NT2/D1 (cell line): ENCODE measurements at regions not wholly inside any gene's neighbourhood (a gene's known extent, or its start where the extent isn't known, plus 50 kb on each side); places are given as distances from the start of the nearest gene placed in this dataset.

Source experiments
- SUZ12 ChIP-seq: IDR thresholded peaks from 2 replicates; pipeline ENCODE4 v1.6.1; 2011; ENCODE audit not compliant: insufficient read length, insufficient read depth; ENCODE audit errors: extremely low read depth
- YY1 ChIP-seq: IDR thresholded peaks from 2 replicates; pipeline ENCODE4 v1.6.1; 2011; ENCODE audit not compliant: insufficient read length, insufficient read depth
- ZNF274 ChIP-seq: IDR thresholded peaks from 2 replicates; pipeline ENCODE4 v1.6.1; 2011; ENCODE audit warnings: mild to moderate bottlenecking, low read depth, low read length

DNA sequence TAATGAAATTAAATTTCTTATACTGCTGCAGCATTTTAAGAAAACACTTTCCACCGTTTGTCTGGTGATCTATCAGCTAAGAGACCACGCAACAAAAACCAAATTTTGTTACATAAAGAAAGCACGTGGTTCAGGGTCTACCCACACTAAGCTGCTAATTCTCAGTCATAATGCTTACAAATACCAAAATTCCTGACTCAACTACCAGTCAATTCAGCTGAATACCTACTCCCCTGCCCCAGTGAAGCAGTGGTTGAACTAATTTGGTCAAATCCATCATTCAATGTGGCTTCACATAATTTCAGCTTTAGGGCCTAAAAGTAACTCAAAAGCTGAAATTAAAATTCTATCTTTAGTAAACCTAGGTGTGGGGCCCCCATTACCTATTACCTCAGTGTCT lies 468.6 kb upstream of the ARID1B start:
- no peak for TF ChIP-seq ZNF274
- TF ChIP-seq SUZ12: no peak
- TF ChIP-seq YY1: no peak
